ENCODE measurements at regions not wholly inside any gene's neighbourhood (a gene's known extent, or its start where the extent isn't known, plus 50 kb on each side); places are given as distances from the start of the nearest gene placed in this dataset.

DNA sequence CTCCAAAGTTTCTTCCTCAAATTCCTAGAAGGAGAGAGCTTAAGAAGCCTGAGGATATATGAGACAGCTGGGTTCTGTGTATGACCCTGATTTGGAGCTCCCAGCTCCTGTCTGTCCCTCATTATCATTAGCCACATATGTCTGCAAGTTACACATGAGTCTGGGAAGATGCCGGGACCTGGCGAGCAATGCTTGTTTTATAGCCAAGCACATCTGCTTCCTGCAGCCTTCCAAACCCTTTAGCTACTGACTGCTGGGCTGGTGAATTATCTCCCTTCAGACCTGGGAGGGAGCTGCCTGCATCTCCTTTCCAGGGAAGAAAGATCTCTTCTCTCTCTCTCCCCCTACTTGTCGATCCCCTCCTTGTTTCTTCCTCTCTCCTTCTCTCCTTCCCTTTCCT lies 556.7 kb upstream of the BOD1L1 start:
- no peak for DNase-seq

DNA sequence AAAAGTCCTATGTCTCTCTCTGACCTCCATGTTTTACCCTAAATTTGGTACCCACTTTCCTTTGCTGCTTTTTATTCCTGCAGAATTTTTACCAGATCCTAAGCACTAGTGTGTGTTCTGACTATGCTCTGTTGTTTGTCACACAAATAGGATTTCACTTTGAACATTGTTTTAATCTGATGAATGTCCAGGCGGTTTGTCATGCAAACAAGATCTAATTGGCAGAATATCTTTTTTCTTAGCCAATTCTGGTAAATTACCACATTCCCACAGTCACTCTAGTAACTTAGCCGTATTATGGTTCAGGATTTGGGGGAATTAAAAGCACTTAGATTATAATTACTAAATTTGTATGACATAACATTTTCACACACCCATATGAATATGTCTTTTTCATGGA lies 557.2 kb upstream of the BOD1L1 start:
- no peak for DNase-seq

DNA sequence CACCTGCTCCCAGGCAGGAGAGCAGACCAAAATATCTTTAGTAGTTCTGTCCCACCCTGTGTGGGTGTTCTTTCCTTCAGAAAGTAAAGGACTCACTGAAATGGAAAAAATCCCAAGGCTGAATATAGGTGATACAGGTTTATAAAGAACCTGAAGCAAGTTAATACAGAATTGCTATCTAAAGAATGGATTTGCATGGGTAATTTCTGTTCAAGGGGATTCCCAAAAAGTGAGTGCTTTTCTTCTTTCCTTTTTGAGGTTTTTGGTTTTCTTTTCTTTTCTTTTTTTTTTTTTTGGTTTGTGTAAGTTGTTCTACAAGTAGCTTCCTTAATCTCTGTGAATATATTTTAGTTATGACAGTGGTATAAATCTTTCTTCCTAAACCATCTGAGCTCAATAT lies 560.7 kb upstream of the BOD1L1 start:
- DNase-seq, result no peak

DNA sequence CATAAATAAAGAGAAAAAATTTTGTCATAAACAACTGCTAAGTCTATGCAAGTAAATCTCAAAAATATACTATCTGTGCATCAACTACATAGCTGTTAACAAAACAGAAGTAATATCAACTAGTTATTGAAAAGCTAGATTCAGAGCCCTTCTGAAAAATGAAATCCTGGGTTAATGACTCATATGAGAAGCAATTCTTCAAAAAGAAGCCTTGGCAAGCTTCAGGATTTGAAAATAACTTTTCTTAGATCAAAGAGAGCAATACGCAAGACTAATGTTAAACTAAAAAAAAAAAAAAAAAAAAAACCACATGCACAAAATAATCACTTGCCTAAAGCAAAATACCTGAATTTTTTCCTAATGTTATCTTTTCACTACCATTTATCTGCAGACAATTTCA lies 566.1 kb upstream of the BOD1L1 start:
- DNase-seq, result no peak

DNA sequence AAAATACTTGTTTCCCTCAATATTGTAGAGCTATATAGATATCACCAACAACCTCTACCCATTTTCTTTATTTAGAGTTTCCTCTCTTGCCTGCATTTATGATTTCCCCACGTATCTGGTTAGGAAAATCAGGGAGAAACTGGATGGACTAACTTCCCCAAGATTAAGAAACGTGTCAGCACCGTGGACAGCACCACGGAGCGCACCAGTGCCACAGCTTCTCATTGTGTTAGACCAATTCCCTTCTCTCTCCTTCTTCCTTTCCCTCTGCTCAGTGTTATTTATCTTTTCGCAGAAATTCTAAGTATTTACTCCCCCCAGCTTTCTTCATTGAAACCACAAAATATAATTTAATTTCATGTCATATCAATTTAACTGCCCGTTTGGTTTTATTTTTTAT lies 568.6 kb upstream of the BOD1L1 start:
- DNase-seq, result no peak

DNA sequence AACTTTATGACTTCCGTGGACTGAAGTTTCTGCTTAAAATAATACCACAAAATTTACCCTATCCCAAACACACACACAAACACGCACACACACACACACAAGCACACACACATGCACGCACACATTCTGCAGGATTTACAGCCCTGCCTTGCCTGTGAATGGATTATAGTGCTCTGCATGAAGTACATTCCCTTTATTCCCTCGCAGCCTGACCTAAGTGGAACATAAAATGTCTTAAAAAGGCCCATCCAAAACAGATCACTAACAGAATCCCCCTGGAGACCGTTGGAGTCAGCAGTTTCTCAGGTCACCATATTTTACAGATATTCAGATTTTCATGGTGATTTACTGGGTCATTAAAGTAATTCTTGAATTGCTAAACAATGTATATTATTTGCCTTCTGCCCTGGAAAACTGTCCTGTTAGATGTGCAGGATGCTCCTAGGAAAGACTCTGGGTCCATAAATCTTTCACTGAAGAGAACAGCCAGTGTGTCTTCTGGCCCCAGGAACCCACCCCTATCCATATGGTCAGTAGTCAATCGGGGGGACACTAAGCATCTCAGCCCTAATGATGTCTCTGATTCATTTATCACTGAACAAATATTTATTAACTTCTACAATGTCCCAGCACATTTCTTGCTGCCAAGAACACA lies 587.7 kb upstream of the BOD1L1 start:
- DNase-seq, result no peak

DNA sequence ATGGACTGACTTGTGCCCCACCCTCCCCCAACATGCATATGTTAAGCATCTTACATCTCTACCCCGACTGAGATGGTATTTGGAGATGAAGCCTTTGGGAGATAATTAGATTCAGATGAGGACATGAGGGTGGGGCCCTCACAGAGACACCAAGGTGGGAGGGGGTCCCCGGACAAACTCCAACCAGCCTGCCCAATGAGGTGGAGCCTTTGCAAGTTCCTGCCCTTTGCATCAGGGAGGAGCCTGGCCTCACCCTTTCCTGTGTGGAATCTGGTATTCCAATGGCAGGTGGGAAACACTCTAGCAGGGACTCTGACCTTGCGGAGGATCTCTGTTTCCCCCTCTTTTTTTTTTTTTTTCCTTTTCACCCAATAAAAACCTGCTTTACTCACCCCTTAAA lies 589.9 kb upstream of the BOD1L1 start:
- DNase-seq, result no peak

DNA sequence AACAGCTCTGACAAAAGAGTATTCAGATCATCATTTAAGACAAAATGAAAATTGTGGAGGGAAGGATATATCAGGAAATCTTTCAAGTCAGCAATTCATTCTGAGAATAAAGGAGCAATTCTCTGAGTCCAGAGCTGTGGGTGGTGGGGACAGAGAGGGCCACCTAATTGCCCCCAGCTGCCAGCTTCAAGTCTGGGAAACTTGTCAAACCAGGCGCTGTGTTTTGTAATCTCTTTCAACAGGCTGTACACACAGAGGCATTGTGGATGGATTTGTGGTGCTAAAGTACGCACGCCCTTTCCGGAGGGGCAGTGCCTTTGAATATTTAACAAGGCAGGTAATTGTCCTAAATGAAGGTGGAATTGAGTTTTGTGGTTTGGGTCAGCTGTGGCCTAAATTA lies 591.1 kb upstream of the BOD1L1 start:
- no peak for DNase-seq

DNA sequence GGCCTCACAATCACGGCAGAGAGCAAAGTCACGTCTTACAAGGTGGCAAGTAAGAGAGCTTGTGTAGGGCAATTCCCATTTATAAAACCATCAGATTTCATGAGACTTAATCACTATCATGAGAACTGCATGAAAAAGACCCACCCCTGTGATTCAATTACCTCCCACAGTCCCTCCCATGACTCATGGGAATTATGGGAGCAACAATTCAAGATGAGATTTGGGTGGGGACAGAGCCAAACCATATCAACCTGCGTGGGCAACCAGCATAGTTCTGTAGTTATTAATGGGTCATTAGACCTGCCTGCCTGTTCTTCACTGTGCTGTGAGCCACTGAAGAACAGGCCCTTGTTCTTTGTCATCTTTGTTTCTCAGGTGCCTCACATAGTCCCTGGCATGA lies 593.7 kb upstream of the BOD1L1 start:
- DNase-seq, result no peak

DNA sequence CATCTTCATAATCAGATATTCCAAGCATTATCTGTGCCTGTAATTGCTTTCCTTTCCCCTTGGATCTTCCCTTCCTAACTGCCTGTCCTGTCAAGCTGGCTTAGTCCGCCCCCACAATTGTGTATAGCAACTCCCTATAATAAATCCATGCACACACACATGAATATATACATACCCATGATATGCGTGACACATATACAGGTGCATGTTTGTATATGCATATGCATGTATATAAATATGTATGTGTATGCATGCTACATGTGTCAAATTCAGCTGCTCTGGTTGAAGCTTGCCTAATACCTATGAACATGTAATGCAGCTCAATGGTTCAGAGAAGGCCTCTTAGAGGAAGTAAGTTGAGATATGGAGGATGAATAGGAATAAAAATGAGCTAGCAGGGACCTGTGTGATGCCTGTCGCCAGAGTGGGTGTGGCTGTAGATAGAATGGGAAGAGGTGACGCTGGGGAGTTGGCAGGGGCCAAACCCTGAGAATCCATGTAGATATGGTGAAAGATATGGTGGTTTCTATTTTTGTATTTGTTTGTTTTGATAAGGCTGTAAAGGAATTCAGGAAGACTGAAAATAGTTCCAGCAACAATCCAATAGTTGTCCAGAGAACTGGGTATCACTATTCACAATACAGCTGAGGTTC lies 595.0 kb upstream of the BOD1L1 start:
- DNase-seq, result no peak

DNA sequence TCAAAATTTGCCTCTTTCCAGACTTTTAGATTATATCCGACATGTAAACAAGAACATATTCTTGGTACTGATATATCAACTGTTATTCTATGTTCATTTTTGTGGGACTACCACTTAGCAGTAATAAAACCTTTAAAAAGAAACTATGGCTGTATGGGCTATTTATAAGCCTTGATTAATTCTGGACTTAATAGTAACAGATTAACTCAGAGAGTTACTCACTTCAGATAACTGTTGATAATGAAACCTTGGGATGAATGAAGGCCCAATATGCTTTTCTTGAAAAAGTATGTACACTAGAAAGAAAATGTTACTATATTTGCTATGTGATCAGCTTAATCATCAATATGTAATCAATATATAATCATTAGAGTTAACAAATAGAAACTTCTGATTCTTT lies 595.9 kb upstream of the BOD1L1 start:
- DNase-seq, result no peak

DNA sequence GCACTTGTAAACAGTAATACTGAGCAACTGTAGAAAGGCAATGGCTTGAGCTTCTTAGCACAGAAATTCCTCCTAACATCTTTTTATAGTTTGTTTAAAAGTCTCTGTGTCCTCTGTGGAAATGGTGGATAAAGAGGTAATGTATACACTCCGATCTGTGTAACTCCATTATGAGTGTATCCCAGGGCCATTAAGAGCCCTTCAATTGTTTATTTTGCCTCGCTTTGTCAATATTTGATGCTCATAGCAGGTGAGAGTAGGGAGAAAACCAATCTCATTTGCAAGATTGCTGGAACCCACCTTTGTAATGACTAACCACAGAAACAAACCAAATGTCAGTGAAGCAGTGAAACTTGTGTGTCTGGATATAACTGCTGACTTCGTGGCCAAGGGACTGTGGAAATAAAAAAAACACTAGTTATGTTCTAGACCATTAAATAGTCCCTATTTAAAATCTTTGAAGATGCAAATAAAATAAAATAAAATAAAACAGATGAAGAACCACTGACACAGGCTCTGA lies 598.2 kb upstream of the BOD1L1 start:
- no peak for DNase-seq

DNA sequence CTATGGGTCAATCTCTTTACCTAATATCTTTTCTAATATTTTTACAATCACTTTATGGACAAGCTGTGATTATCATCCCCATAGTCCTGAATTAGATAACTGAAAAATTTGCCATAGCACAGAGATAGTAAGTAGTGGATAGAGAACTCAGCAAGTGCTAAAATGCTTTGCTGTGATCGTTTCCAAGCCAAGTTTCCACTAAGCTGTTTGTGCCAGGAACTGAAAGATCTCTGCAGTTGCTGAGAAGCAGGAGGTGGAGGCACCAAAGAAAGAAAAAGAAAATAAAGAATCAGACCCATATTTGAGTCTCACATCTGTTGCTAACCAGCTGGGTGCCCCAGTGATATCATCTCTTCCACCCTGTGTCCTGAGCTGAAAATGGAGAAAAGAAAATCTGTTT lies 605.6 kb upstream of the BOD1L1 start:
- no peak for DNase-seq

DNA sequence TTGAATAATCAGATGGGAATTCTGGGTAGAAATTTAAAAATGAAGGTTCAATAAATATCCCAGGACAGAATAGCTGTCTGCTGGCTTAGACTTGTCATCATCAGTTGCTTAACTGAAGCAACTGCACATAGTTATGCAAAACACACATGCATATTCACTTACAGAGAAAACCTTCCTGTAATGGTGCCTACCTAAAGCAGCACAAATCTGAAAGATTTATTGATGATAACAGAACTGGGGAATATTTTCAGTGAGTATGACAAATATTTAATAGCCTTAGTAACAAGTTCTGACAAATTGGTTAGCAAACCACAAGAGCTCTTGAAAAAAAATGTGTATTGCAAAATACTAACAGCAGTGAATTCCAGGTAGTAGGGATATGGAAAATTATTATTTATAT lies 606.8 kb upstream of the BOD1L1 start:
- no peak for DNase-seq

DNA sequence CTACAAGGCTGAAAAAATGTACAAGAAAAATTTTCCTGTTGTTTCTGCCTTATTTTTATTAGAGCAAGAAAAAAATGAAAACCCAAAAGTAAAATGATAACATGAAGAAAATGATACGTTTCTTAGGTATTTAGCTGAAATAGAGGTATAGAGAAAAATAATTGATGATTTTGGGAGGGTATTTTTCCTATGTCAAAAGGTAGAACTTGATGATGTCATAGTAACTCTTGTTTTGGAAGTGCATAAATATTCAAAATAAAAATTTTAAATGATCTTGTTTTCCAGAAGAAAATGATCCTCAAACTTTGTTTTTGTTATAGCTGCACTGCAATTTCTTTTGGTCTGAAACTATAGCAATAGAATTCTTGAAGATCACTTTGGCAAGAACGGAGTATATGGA lies 608.8 kb upstream of the BOD1L1 start:
- DNase-seq, result no peak

DNA sequence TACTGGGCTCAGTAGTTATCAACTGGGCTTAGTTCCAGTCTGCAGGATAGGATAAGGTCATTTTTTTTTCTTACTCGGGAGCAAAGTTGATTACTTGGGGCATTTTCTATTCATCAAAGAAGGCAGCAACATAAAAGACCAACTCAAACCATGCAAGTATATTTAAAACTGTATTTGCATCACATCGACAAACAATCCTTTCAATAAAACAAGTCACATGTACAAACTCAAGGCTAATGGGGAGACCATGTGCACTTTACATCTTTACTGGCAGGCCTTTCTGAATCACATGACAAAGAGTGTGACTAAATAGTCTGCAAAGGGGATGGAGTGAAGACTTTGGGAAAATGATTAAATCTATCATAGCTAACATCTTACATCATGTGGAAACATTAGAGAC lies 610.4 kb upstream of the BOD1L1 start:
- DNase-seq, result no peak

DNA sequence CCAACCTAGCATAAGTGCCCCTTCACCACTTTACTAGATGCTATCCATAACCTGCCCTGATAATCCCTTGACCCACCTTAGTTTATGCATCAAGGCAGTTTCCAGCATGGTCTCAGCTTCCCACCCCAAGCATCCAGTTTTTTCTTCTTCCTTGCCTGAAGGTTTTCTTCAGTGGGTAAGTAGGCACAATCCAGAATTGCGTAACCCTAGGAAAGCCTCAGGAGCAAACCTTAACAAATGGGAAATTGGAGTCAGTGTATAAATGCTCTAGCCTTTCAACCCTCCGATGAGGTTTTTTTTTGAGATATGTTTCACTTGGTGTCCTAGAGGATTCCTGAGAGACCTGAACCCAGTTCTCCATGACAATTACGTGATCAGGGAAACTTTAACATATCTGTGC lies 614.0 kb upstream of the BOD1L1 start:
- no peak for DNase-seq

DNA sequence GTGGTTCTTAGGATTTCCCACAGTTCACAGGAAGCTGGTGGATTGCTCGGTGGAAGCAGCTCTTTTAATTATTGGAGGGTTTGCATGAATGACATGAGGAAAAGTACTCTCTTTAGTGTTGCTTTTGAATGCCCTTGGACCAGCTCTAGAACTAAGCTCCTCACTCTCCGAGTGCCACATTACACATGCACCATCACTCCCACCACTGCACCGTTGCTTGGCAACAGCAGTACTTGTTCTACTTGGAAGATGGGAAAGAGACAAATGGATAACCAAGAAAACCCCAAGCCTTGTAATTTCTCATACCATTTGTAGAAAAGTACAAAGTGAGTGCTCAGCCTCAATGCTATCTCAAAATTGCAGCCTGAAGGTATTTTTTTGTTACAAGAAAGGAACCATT lies 620.2 kb upstream of the BOD1L1 start:
- DNase-seq, result no peak

DNA sequence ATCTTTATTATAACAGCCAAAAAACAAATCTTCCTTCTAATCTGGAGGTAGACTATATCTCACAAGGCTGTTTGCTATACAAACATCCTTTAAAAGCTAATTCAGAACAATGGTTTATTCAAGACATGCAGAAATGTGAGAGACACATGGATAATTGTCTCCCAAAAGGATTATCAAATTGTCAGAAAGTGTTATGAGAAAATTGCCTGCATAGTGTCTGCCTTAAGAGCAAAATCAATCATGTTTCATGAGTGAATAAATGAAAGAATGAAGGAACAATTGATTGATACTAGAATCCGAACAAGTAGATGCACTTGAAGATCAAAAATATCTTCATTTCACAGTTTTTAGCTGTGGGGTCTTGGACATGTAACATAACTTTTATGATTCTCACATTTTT lies 621.7 kb upstream of the BOD1L1 start:
- DNase-seq, result no peak

DNA sequence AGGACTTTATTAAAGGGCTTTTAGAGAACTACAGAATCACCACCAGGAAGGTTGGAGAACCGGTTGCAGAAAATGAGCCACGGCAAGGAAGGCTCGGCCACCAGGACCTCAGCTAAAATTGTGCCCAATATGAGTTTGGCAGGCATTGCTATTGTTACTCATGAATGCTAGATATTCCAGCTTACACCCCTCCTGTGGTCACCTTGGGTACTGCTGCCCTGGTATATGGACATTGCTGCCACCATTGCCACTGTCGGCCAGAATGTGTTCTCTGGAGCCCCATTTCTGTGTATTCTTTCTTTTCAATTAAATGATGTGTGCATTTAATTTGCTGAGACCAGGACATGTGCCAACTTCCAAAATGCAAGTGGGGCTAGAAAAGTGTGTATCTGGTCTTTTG lies 626.7 kb upstream of the BOD1L1 start:
- DNase-seq, result no peak

DNA sequence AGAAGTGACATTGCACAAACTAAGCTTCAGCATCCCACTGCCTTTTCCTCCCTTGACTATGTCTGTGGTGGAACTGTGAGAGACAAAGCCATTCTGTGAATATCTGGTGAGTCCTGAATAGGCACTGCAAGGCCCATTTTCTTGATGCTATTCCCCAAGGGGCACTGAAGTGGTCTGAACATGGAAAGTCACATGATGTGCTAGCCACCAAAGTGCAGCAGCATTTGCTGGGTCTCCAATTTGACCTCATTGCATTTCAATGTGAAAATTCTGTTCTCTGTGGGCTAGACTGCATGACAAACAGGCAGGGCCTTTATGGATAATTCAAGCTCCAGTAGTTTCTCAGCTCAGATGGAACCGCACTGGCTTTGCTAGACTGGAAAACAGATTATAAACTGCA lies 627.4 kb upstream of the BOD1L1 start:
- no peak for DNase-seq

DNA sequence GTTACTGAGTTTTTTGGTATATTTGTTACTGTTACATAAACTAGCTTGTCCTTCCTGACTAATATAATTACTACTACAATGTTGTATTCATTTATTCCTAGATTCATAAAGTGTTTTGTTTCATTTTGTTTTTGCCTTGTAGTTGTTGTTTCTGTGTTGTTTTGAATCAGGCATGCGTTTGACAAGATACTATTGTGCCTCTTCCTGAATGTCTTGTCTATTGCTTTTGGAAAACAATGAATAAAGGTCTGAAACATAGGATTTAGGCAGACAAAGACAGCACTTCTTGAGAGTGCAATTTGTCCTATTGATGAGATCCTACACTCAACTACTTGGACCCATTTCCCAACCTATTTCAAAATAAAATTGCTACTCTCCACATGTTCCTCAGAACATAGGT lies 630.4 kb upstream of the BOD1L1 start:
- DNase-seq, result no peak

DNA sequence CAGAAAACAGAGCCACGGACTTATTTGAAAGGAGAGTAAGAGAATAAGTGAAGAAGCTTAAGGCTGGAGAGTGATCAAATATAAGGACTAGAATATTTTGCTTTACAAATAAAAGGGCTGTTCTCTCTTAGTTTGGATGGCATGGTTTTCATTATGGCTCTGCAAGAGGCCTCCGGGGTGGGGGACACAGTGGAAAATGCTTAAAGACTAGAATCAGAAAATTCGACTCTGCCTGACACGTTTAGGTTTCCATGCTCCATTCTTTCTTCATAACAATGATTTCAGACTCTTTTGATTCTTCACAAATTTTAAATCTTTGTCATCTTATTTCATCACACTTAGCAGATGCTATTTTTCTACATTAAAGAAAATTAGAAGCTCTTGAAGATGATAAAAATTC lies 632.4 kb upstream of the BOD1L1 start:
- no peak for DNase-seq

DNA sequence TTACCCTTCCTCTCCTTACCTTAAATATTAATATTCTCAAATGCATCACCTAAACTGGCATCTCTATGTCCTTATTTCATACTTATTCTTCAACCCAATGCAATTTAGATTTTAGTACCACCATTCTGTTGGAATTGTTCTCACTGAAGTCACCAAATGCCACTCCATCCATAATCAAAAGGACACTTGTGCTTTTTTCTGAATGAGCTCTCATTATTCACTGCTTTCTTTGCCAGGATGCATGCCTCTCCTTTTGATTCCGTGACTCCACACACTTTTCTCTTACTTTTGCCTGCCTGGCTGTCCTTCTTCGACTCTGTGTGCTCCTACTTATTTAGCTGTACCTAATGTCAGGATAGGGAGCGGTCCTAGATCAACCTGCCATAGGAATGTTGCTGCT lies 633.1 kb upstream of the BOD1L1 start:
- DNase-seq, result no peak

DNA sequence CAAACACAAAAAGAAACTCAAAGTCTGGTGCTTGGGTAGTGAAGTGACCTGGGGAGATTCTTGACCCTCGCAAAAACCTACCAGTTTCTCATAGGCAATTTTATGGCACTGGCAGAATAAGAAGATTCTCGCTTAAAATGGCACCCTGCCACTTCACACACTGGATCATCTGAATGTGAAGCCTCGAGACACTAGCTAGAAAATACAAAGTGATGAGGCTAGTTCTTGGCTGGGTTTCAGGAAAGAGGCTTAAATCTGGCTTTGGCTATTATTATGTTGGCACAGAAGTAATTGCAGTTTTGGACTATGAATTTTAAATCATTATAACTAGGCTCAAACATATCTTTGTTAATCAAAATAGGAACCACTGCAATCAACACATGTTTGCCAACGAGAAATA lies 634.7 kb upstream of the BOD1L1 start:
- no peak for DNase-seq
